CD4-positive, alpha-beta T cell (primary cell): ENCODE measurements at regions not wholly inside any gene's neighbourhood (a gene's known extent, or its start where the extent isn't known, plus 50 kb on each side); places are given as distances from the start of the nearest gene placed in this dataset.

Experiments used
- ATAC-seq: fragments of 200-7000 bp; cut with Tn5 transposase; one replicate; pipeline ENCODE4 v1.10.0; 2022; ENCODE audit warnings: mild to moderate bottlenecking; ENCODE audit not compliant: poor library complexity
- CTCF ChIA-PET: fragments of 350-600 bp; sonication (Branson Sonifier 250); formaldehyde crosslinking; loops from one replicate; lab custom pipeline; 2021; ENCODE audit warnings: antibody characterized with exemption, inconsistent platforms; lab: Charles Lee
- POLR2A ChIA-PET: fragments of 350-600 bp; sonication (Branson Sonifier 250); formaldehyde crosslinking; loops from one replicate; lab custom pipeline; 2021; ENCODE audit warnings: antibody characterized with exemption, inconsistent platforms; lab: Charles Lee
- DNase-seq, 14 experiments: peaks; one replicate each; pipeline ENCODE4 v3.0.0-alpha.2; 2013 to 2020; ENCODE audit warnings: mixed read lengths in 2 of 14
- H3K27ac ChIP-seq, 2 donors: one replicate each; pipeline versions ENCODE4 v1.5.1 to v1.7.0; 2013; ENCODE audit warnings: low read length in 2 of 2, low read depth in 1 of 2, mild to moderate bottlenecking in 1 of 2
- H3K27me3 ChIP-seq, 2 experiments: 1 replicate in 1 of 2; 2 replicates in 1 of 2; pipeline versions ENCODE4 v1.6.1 to v1.7.0; 2013; ENCODE audit warnings: low read length in 2 of 2, control low read depth in 1 of 2, mild to moderate bottlenecking in 1 of 2, moderate library complexity in 1 of 2; ENCODE audit not compliant: insufficient read depth in 2 of 2, control insufficient read depth in 1 of 2
- H3K36me3 ChIP-seq: one replicate; pipeline ENCODE4 v1.6.1; 2013; ENCODE audit warnings: low read length, control low read depth; ENCODE audit not compliant: insufficient read depth
- H3K4me1 ChIP-seq: one replicate; pipeline ENCODE4 v1.6.1; 2013; ENCODE audit warnings: low read length, control low read depth; ENCODE audit not compliant: insufficient read depth
- H3K4me3 ChIP-seq: one replicate; pipeline ENCODE4 v1.5.1; 2013; ENCODE audit warnings: mild to moderate bottlenecking, low read length, moderate library complexity
- H3K9me3 ChIP-seq, 2 experiments: 1 replicate in 1 of 2; 2 replicates in 1 of 2; pipeline versions ENCODE4 v1.6.1 to v1.7.0; 2013; ENCODE audit warnings: low read length in 2 of 2, mild to moderate bottlenecking in 2 of 2, control low read depth in 1 of 2, moderate library complexity in 1 of 2; ENCODE audit not compliant: control insufficient read depth in 1 of 2, insufficient read depth in 1 of 2
- H3K27ac Mint-ChIP-seq: one replicate; pipeline ENCODE4 v1.8.0; 2020; ENCODE audit warnings: mixed read lengths
- H3K27me3 Mint-ChIP-seq: one replicate; pipeline ENCODE4 v1.8.0; 2021; ENCODE audit warnings: mixed read lengths
- H3K36me3 Mint-ChIP-seq: one replicate; pipeline ENCODE4 v1.8.0; 2021; ENCODE audit warnings: low read depth, mixed read lengths
- H3K4me1 Mint-ChIP-seq: one replicate; pipeline ENCODE4 v1.8.0; 2021; ENCODE audit warnings: low read depth, mixed read lengths
- H3K4me3 Mint-ChIP-seq: one replicate; pipeline ENCODE4 v1.8.0; 2020; ENCODE audit warnings: mild to moderate bottlenecking, mixed read lengths
- H3K9me3 Mint-ChIP-seq: one replicate; pipeline ENCODE4 v1.8.0; 2020; ENCODE audit warnings: mixed read lengths
- CTCF ChIP-seq: fragments of 200-600 bp; IDR thresholded peaks from one replicate; pipeline ENCODE4 v1.8.0; 2022; ENCODE audit warnings: antibody characterized with exemption, mild to moderate bottlenecking
- intact Hi-C, 2 experiments: fragments of 100-400 bp; cut with DNase I in 1 of 2; cut with micrococcal nuclease in 1 of 2; formaldehyde crosslinking; loops; one replicate each; pipeline versions ENCODE4 v1.15.1 to v1.9.0; 2023 to 2025; cut with DNase I, micrococcal nuclease

- Mint-ChIP-seq H3K27me3 (no peaks in the 10 kb centered on the region), H3K36me3 (no peaks in the 10 kb centered on the region), H3K4me1 (no peaks in the 10 kb centered on the region), H3K9me3 (peaks cover 10% of the 10 kb centered on the region), H3K27ac (no peak overlapping the region), H3K4me3 (no peak overlapping the region)
- H3K36me3 ChIP-seq: no peaks in the 10 kb centered on the region
- no peak for DNase-seq
- ChIA-PET POLR2A (no interaction called here), CTCF (no interaction called here)
- no peak for TF ChIP-seq CTCF
- H3K27me3 ChIP-seq: no peaks in the 10 kb centered on the region
- no peak overlapping the region for H3K4me3 ChIP-seq
- no peaks in the 10 kb centered on the region for H3K4me1 ChIP-seq
- ATAC-seq: no peak
- H3K27ac ChIP-seq: no peak overlapping the region
- intact Hi-C loops: no loop called here
- no peaks in the 10 kb centered on the region for H3K9me3 ChIP-seq
These were observed 370.8 kb downstream of the AMY1C start for GRCh38 chr1:104120525-104120924.

- Mint-ChIP-seq H3K4me1 (no peaks in the 10 kb centered on the region), H3K36me3 (no peaks in the 10 kb centered on the region), H3K9me3 (peaks cover 4% of the 10 kb centered on the region), H3K4me3 (no peak overlapping the region), H3K27me3 (no peaks in the 10 kb centered on the region), H3K27ac (no peak overlapping the region)
- no peak for DNase-seq
- Histone ChIP-seq H3K4me1 (no peaks in the 10 kb centered on the region), H3K27ac (no peak overlapping the region), H3K4me3 (no peak overlapping the region), H3K27me3 (no peaks in the 10 kb centered on the region), H3K9me3 (no peaks in the 10 kb centered on the region), H3K36me3 (no peaks in the 10 kb centered on the region)
- CTCF ChIA-PET: no interaction called here
- TF ChIP-seq CTCF: no peak
- intact Hi-C loops: no loop called here
- ATAC-seq: no peak
- POLR2A ChIA-PET: no interaction called here
These were observed 371.6 kb downstream of the AMY1C start for GRCh38 chr1:104121271-104121670.

- no peaks in the 10 kb centered on the region for H3K36me3 Mint-ChIP-seq
- ATAC-seq (no peak), DNase-seq (no peak)
- no peak overlapping the region for H3K27ac Mint-ChIP-seq
- no peaks in the 10 kb centered on the region for H3K27me3 Mint-ChIP-seq
- H3K4me1 ChIP-seq: no peaks in the 10 kb centered on the region
- peaks cover 5% of the 10 kb centered on the region for H3K9me3 Mint-ChIP-seq
- H3K27me3 ChIP-seq: no peaks in the 10 kb centered on the region
- H3K4me3 Mint-ChIP-seq: no peak overlapping the region
- ChIA-PET POLR2A (no interaction called here), CTCF (no interaction called here)
- H3K36me3 ChIP-seq: no peaks in the 10 kb centered on the region
- no peak overlapping the region for H3K27ac ChIP-seq
- no peaks in the 10 kb centered on the region for H3K9me3 ChIP-seq
- no peak overlapping the region for H3K4me3 ChIP-seq
- no peaks in the 10 kb centered on the region for H3K4me1 Mint-ChIP-seq
- intact Hi-C loops: no loop called here
- TF ChIP-seq CTCF: no peak
These were observed 375.6 kb downstream of the AMY1C start for GRCh38 chr1:104125266-104125665.
